Keratinocyte (primary cell): ENCODE measurements at regions not wholly inside any gene's neighbourhood (a gene's known extent, or its start where the extent isn't known, plus 50 kb on each side); places are given as distances from the start of the nearest gene placed in this dataset.
"Not testable (repeated sequence)": the region's sequence is repeated elsewhere in the genome, so short reads cannot be mapped to it uniquely, and the experiment has no call there.

Source experiments
- EZH2 ChIP-seq: IDR thresholded peaks from one replicate; pipeline ENCODE4 v1.6.1; 2012; ENCODE audit warnings: inconsistent platforms, mild to moderate bottlenecking, low read length, moderate library complexity
- TF ChIP-seq, protein P1 (sequence below), 3 experiments: IDR thresholded peaks in 1 of 3; conservative IDR thresholded peaks in 1 of 3; optimal IDR thresholded peaks in 1 of 3; 2 replicates in 2 of 3; 3 replicates in 1 of 3; pipeline versions ENCODE3 to v1.5.1; 2011; ENCODE audit warnings: low read length in 3 of 3, mild to moderate bottlenecking in 3 of 3, moderate library complexity in 2 of 3, control low read depth in 1 of 3, inconsistent platforms in 1 of 3; ENCODE audit not compliant: insufficient read depth in 2 of 3; ENCODE audit errors: extremely low read depth in 1 of 3

DNA sequence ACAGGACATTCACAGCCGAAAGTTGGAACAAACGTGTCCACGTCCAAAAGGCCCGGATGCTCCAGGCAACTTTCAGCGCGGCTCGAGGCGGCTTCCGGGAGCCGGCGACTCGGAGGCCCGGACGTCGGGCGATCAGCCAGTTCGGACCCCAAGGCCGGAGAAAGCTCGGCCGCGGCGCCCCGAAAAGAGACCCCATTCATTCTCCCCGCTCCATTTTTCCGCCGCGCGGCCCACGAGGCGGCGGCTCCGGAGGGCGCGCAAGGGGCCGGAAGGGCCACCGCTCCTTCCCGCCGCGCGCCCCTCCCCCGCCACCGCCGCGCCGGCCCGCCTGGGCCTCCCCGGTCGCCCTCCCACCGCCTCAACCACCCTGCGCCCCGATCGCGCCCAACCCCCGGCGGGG, 4022.7 kb upstream of the TPTE start:
- TF ChIP-seq, protein P1, sequence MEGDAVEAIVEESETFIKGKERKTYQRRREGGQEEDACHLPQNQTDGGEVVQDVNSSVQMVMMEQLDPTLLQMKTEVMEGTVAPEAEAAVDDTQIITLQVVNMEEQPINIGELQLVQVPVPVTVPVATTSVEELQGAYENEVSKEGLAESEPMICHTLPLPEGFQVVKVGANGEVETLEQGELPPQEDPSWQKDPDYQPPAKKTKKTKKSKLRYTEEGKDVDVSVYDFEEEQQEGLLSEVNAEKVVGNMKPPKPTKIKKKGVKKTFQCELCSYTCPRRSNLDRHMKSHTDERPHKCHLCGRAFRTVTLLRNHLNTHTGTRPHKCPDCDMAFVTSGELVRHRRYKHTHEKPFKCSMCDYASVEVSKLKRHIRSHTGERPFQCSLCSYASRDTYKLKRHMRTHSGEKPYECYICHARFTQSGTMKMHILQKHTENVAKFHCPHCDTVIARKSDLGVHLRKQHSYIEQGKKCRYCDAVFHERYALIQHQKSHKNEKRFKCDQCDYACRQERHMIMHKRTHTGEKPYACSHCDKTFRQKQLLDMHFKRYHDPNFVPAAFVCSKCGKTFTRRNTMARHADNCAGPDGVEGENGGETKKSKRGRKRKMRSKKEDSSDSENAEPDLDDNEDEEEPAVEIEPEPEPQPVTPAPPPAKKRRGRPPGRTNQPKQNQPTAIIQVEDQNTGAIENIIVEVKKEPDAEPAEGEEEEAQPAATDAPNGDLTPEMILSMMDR (optimal IDR thresholded peaks at IDR 0.05 in 1 of 3, IDR thresholded peaks at IDR 0.05 in 1 of 3, conservative IDR thresholded peaks at IDR 0.05 in 1 of 3; ENCODE audit: extremely low read depth in 1 of 3, insufficient read depth in 2 of 3, low read length in 3 of 3): not testable (repeated sequence)
- TF ChIP-seq EZH2: not testable (repeated sequence)
